ENCODE measurements at regions not wholly inside any gene's neighbourhood (a gene's known extent, or its start where the extent isn't known, plus 50 kb on each side); places are given as distances from the start of the nearest gene placed in this dataset.

GRCh38 chr18:34509163-34509562, 200.9 kb upstream of the DTNA start:
- no peaks in the 10 kb centered on the region for H3K27me3 ChIP-seq (ENCODE audit: control insufficient read depth, insufficient read depth, low read length)
- no peak for DNase-seq (ENCODE audit: low read depth, low spot score)
- H3K9me3 ChIP-seq (ENCODE audit: control insufficient read depth, insufficient read depth, low read length): no peaks in the 10 kb centered on the region
- ChIA-PET POLR2A (no interaction called here), CTCF (interaction anchor here (1.1 kb wide), 1 partner anchor 386 kb away, joined by 3 read pairs; no protein-coding TSS in a partner anchor)
- no peak for TF ChIP-seq CTCF (IDR thresholded peaks at IDR 0.05; ENCODE audit: low read depth, low read length)
- no peak overlapping the region for H3K4me3 ChIP-seq (ENCODE audit: low read depth, low read length)
- no peak overlapping the region for H3K27ac ChIP-seq (ENCODE audit: low read depth, low read length)

DNA sequence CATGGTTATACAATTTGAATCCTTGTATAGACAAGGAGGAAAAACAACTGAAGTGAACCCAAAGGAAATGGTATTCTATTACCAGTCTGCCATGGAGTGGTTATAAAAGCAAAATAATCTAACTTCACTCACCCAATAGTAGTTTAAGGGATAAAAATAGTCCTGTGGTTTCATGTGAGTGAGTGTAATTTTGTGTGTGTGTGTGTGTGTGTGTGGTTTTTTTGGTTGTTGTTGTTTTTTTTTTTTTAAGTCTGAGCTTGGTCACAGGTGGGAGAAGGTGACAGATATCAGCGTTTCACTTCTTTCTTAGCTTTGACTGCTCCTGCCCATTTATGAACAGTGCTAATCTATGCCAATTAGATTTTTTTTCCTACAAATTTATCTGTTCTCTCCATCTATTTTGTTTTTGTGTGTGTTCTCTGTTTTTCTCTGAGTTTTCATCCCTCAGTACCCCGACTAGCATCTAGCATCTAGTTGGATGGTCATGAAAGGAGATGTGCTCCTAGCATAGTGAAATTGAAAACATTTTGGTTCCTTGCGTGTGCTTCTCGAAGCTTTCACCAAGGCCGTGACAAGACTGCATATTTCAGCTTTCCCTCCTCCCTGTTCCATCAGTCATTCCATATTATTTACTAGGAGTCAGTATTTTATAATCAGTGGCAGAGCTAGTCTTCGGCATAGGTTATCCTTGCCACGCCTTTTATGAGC, 200.1 kb upstream of the DTNA start:
- DNase-seq (ENCODE audit: low read depth, low spot score): no peak
- TF ChIP-seq CTCF (IDR thresholded peaks at IDR 0.05; ENCODE audit: low read depth, low read length): no peak
- CTCF ChIA-PET: interaction anchor here (1.1 kb wide), 1 partner anchor 387 kb away, joined by 3 read pairs; no protein-coding TSS in a partner anchor
- Histone ChIP-seq H3K27me3 (ENCODE audit: control insufficient read depth, insufficient read depth, low read length) (no peaks in the 10 kb centered on the region), H3K27ac (ENCODE audit: low read depth, low read length) (no peak overlapping the region), H3K4me3 (ENCODE audit: low read depth, low read length) (no peak overlapping the region), H3K9me3 (ENCODE audit: control insufficient read depth, insufficient read depth, low read length) (no peaks in the 10 kb centered on the region)
- POLR2A ChIA-PET: no interaction called here

DNA sequence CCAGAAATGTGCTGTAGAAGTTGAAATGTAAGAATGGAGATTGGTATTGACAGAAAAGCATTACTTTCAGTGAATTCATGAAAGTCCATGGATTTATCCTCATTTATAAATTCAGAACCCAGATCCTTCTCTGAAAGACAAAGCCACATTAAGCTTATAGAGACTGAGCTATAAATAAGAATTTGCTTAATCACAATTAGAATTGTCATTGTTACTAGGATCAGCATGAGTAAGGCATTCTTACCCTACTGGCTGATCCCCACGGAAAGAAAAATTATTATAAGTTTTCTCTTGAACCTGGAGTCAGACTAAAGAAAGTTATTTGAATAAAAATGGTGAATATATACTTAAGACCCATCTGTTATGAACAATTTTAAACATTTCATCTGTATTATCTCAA, 199.2 kb upstream of the DTNA start:
- no peaks in the 10 kb centered on the region for H3K9me3 ChIP-seq (ENCODE audit: control insufficient read depth, insufficient read depth, low read length)
- ChIA-PET CTCF (no interaction called here), POLR2A (no interaction called here)
- TF ChIP-seq CTCF (IDR thresholded peaks at IDR 0.05; ENCODE audit: low read depth, low read length): no peak
- H3K4me3 ChIP-seq (ENCODE audit: low read depth, low read length): no peak overlapping the region
- DNase-seq (ENCODE audit: low read depth, low spot score): no peak
- H3K27me3 ChIP-seq (ENCODE audit: control insufficient read depth, insufficient read depth, low read length): no peaks in the 10 kb centered on the region
- no peak overlapping the region for H3K27ac ChIP-seq (ENCODE audit: low read depth, low read length)

GRCh38 chr18:34511435-34511834, 198.7 kb upstream of the DTNA start:
- Histone ChIP-seq H3K27ac (ENCODE audit: low read depth, low read length) (no peak overlapping the region), H3K27me3 (ENCODE audit: control insufficient read depth, insufficient read depth, low read length) (no peaks in the 10 kb centered on the region), H3K4me3 (ENCODE audit: low read depth, low read length) (no peak overlapping the region), H3K9me3 (ENCODE audit: control insufficient read depth, insufficient read depth, low read length) (no peaks in the 10 kb centered on the region)
- TF ChIP-seq CTCF (IDR thresholded peaks at IDR 0.05; ENCODE audit: low read depth, low read length): no peak
- DNase-seq (ENCODE audit: low read depth, low spot score): no peak
- ChIA-PET CTCF (no interaction called here), POLR2A (no interaction called here)

DNA sequence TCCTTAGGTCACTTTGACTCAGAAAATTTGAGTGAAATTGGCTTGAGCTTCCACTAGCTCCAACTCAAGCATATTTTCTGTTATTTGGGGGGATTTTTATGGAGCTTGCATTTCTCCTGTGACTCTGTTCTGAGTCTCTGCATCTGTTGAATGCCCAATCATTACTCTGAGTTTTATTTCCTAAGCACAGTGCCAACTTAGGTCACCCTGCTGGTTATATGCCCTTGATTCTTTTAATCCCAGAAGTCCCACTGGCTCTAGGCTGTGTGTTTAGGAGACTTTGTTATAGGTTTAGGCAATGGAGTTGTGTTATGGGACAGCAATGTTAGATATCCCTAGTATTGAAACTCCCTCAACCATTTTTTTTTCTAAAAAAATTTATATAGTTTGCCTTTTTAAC, 198.2 kb upstream of the DTNA start:
- ChIA-PET POLR2A (no interaction called here), CTCF (no interaction called here)
- Histone ChIP-seq H3K27ac (ENCODE audit: low read depth, low read length) (no peak overlapping the region), H3K27me3 (ENCODE audit: control insufficient read depth, insufficient read depth, low read length) (no peaks in the 10 kb centered on the region), H3K9me3 (ENCODE audit: control insufficient read depth, insufficient read depth, low read length) (no peaks in the 10 kb centered on the region), H3K4me3 (ENCODE audit: low read depth, low read length) (no peak overlapping the region)
- no peak for TF ChIP-seq CTCF (IDR thresholded peaks at IDR 0.05; ENCODE audit: low read depth, low read length)
- DNase-seq (ENCODE audit: low read depth, low spot score): no peak
